Prostate gland (tissue), 2 donors: ENCODE measurements at regions not wholly inside any gene's neighbourhood (a gene's known extent, or its start where the extent isn't known, plus 50 kb on each side); places are given as distances from the start of the nearest gene placed in this dataset.

Source experiments
- POLR2AphosphoS5 ChIP-seq: sonication (generic); formaldehyde crosslinking; IDR thresholded peaks from one replicate; pipeline ENCODE4 v1.6.1; 2017; ENCODE audit warnings: antibody characterized with exemption
- TF ChIP-seq, protein P1 (sequence below), 4 experiments: fragments of 200-600 bp in 2 of 4; fragments of 450-650 bp in 2 of 4; sonication (generic) in 2 of 4; IDR thresholded peaks; 1 replicate in 3 of 4; 2 replicates in 1 of 4; pipeline ENCODE4 v1.5.1; 2016 to 2019; ENCODE audit warnings: antibody characterized with exemption in 4 of 4, mild to moderate bottlenecking in 2 of 4, moderate library complexity in 2 of 4

GRCh38 chr18:47755102-47755456 is 175.4 kb downstream of the SMAD2 start:
- TF ChIP-seq, protein P1, sequence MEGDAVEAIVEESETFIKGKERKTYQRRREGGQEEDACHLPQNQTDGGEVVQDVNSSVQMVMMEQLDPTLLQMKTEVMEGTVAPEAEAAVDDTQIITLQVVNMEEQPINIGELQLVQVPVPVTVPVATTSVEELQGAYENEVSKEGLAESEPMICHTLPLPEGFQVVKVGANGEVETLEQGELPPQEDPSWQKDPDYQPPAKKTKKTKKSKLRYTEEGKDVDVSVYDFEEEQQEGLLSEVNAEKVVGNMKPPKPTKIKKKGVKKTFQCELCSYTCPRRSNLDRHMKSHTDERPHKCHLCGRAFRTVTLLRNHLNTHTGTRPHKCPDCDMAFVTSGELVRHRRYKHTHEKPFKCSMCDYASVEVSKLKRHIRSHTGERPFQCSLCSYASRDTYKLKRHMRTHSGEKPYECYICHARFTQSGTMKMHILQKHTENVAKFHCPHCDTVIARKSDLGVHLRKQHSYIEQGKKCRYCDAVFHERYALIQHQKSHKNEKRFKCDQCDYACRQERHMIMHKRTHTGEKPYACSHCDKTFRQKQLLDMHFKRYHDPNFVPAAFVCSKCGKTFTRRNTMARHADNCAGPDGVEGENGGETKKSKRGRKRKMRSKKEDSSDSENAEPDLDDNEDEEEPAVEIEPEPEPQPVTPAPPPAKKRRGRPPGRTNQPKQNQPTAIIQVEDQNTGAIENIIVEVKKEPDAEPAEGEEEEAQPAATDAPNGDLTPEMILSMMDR (IDR thresholded peaks at IDR 0.05) = no peak
- TF ChIP-seq POLR2AphosphoS5 = no peak
